ENCODE measurements at regions not wholly inside any gene's neighbourhood (a gene's known extent, or its start where the extent isn't known, plus 50 kb on each side); places are given as distances from the start of the nearest gene placed in this dataset.
"Not testable (repeated sequence)": the region's sequence is repeated elsewhere in the genome, so short reads cannot be mapped to it uniquely, and the experiment has no call there.

DNA sequence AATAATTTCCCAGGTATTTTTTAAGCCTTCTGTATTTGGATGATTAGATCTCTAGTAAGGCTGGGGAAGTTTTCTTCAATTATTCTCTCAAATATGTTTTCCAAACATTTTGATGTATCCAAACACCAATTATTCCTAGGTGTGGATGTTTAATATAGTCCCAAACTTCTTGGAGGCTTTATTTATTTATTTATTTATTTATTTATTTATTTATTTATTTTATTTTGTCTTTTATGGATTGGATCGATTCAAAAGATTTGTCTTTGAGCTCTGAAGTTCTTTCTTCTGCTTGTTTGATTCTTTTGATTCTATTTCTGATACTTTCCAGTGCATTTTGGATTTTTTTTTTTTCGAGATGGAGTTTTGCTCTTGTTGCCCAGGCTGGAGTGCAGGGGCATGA is 2267.9 kb upstream of the RAG2 start:
- DNase-seq = no peak

DNA sequence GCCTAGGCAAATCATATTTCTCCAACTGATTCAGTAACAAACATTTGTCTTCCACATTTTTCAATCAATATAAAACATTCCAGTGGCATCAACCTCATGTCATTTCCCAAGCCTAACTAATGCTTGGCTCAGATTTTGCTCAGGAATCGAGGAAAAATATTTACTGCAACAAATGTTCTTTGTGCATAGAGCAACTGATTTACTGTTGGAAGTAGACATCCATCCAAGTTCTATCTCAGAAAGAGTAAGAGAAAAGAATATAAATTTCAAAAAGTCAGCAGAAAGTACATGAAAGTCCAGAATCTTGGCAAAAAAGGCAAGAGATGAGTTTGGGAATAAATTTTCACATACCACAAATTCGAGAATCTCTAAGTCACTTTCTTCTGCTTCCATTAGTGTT is 2245.0 kb upstream of the RAG2 start:
- DNase-seq = no peak

DNA sequence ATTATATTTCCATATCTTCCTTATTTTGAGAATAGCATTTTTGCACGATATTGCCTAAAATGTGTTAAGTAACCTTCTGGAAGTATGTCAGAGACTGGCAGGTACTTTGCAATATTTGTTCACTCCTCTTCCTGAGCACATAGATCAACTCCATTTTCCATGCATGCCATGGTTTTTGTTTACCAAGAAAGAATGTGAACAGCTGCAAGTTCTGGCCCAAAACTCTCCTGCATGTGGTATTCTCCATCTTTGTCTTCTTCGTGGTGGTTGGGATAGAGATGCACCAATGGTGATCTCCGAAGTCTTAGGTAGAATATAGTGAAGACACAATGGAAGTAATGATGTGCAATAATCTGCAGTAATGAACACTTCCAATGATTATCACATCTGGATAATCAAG is 2241.0 kb upstream of the RAG2 start:
- DNase-seq = no peak

DNA sequence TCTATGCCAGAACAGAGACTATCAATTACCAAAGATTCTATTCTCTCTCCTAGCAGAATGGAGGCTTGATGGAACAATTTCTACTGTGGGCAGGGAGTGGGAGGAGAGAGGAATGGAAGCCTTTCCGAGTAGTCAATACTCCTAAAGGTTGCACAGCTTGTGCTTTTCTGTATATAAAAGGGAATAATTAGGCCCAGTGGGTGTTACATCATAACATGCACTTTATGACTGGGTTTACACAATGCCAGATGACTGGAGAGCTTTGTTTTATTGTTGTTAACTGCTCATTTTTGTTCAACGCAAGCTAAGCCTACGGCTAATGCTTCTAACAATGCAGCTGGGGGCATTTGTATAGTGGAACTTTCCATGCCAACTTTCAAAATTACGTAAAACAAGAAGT is 2237.9 kb upstream of the RAG2 start:
- no peak for DNase-seq

DNA sequence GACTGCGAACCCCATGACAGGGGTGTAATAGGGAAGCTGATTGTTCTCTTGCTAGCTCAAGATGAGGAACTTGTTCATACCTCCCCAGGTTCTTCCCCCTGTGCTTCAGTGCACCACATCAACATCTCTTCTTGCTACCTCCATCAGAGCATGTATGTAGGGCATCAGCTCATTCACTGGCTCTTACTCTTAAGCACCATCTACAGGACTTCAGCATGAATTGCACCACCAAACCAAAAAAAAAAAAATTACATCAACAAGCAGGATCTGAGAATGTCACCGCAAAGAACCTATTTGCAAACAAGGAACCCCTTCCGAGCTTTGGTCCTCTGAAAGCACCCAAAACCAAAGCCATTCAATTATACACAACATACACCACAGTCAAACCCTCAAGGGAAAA is 2226.5 kb upstream of the RAG2 start:
- no peak for DNase-seq

DNA sequence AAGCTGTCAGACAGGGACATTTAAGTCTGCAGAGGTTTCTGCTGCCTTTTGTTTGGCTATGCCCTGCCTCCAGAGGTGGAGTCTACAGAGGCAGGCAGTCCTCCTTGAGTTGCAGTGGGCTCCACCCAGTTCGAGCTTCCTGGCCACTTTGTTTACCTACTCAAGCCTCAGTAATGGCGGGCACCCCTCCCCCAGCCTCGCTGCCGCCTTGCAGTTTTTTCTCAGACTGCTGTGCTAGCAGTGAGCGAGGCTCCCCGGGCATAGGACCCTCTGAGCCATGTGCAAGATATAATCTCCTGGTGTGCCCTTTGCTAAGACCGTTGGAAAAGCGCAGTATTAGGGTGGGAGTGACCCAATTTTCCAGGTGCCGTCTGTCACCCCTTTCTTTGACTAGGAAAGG is 2223.8 kb upstream of the RAG2 start:
- DNase-seq = not testable (repeated sequence)

DNA sequence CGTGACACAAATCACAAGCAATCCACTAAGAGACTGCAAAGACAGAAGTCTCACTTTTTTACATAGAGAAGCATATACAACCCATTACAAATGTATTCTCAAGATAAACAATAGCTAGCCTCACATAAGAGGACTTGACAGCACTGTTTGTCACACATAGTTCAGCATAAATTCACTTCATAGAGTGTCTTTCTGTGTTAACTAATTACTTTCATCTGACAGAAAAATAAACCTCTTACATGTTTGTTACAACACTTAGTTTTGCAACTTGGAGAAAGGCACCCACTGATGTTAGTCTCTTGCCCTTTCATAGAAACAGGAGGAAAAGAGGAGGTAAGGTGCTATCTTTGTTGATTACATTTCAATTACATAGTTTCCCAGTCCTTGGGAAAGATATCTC is 2221.9 kb upstream of the RAG2 start:
- no peak for DNase-seq

DNA sequence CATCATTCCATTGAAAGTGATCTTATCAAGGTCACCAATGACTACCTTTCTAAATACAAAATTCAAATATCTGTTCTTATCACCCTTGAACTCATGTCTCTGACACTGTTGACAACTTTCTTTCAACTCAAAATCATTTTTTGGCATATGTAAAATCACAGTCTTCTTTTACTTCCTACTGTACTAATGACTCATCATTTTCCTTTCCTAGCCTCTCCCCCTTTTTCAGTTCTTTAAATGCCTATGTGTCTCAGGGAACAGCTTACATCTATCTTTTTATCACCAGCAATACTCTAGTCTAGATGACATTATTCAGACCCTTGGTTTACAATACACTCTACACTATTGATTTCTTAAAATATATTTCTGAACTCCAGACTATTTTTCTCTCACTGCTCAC is 2220.7 kb upstream of the RAG2 start:
- DNase-seq = no peak

DNA sequence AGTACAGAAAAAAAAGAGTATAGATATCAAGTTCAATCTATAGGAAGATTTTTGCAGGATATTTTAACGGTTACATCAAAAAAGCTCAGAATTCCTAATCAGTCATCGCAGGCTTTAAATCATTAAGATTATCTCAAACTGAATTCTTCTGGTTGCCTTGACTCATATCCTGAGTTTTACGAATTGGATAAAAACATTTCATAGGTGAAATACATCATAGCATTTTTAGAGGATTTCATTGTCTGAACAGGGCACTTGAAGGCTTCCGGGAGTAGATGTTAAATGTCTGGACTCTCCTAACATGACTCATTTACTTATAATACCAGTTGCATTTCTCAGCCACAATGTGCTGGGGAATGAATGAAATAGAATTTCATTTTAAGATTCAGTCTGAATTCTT is 2216.6 kb upstream of the RAG2 start:
- DNase-seq = no peak

DNA sequence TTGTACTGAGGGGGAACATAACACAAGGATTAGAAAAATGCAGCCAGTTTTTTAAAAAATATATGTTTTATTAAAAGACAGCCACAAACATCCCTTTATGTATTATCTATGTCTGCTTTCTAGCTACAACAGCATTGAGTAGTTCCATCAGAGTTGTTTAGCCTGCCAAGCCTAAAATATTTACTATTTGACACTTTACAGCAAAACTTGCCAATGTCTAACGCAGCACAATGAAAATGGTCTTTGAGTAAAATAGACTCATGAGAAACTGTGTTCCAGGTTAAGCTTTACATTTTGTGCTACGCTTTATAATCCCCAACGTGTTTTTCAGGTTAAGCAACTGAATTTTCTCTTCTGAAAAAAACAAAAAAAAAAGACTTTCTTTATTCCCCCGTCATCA is 2211.5 kb upstream of the RAG2 start:
- DNase-seq = no peak

DNA sequence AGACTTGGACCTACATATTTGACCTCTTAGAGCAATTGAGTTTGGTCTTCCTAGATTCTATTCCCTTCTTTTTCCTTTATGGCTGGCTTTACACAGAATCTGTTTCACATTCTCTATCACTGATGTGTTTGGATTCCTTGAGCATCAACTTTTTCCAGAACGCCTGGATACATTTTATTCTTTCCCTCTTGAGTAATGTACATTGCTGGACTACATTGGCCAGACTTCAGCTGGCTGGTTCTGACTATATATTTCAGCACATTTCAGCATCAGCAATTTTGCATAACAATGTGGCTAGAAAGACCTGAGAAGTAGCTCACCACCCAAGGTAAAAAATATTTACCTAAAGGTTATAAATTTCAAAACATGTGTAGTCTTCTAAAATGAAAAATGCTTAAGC is 2198.2 kb upstream of the RAG2 start:
- no peak for DNase-seq

DNA sequence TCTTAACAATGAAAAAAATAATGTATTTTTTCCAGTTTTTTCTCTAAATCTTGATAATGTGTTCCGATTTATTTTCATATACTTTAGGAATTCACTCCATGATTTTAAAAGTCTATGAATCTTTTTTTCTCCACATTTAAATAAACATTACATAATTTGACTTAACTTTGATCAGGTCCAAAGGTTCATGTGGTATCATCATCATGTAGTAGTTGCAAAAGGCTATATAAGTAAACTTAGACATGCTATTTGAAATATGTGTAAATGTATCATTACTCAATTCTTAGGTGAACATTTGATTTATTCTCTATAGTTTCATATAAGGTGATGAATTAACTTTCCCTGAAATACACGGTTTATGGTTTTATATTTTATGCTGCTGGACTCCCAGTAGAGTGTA is 2197.0 kb upstream of the RAG2 start:
- DNase-seq = no peak

DNA sequence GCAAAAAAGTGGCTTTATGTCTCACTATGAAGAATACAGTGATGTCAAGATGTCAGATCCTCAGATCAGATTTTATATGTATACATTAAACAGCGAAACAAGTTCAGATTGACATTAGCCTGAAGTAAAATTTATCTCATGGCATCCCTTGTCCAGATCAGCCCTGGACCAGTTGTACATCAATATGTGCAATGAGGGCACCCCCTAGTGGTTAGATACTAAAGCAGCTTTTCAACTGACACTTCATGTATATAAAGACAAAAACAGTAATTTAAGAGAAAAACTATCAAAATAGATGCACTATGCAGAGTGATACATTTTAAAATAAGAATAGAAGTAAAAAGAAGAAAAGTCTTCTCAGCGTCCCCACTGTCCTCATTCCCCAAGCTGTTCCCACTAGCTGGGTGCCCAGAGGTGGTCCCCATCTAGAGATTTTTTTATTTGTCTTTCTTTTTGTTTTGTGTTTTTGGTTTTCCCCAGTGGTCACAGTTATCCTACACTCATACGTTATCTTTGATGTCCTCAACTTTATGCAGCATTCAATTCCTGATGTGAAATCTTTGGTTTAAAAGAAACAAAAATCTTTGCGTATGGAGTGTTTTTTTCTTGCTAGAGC is 2193.4 kb upstream of the RAG2 start:
- DNase-seq = no peak

DNA sequence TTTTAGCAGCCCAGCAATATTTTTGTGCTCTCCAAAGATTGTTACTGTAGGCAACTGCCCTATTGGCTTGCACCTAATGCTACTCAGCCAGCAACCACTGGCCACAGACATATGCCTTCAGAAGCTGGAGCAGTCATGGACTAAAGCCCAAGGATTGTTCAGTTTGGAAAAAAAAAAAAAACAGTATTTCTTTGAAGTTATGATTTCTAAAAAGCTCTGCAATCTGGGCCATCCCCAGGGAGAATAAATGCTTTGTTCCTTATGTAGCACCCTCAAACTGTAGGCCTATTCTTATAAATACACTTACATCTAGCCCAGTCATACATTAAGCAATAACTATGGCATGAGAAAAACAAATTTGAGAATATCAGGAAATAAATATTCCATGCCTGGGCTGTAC is 2190.5 kb upstream of the RAG2 start:
- no peak for DNase-seq

DNA sequence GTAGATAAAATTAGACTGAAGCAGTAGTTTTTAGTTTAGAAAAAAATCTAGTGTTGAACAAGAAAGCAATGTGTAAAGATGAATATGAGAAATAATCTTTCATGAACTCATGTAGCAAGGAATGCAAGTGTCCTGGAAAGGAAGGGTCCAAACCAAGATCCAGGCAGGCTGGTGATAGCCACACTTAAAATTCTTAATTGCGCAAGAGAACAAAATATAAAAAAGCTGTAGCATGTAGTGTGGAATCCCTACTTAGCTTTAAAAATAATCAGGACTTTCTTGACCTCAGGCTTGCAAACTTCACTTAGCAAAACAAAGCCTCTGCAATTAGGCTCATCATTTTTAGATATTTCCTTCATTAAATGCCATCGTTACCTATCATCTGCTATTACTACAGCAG is 2186.1 kb upstream of the RAG2 start:
- no peak for DNase-seq

DNA sequence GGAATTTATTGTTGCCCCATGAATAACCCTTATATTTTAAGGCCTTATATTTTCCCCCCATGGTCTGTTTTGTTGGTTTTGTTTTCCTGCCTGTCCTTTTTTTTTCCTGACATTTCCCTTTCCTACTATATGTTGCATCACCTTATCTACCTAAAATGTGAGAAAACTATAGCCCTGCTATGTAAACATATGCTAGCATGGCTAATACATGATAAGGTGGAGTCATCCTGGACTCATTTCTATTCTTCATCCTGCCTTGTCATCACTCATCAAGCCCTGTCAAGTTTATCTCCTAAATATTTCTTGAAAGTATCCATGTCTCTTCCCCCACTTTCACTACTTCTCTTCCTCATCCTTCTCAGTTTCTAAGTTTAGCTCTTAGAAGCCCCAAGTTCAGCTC is 2168.8 kb upstream of the RAG2 start:
- no peak for DNase-seq

DNA sequence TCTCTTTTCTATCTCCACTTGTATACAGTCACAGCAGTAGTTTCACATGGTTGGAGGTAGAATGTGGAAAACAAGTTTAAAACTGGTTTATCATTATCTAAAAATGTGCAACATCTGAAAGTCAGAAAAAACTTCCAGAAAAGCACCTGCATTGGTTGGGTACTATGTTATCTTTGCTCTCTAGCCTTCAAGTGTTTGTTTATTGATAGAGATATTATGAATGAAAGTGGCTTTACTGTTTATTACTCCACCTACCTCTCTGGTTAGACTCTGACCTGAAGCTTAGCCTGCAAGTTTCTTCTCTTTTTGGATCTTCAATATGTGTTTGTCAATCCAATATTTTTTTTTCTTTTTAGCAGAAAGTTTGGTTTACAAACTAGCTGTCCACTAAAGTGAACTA is 2161.4 kb upstream of the RAG2 start:
- DNase-seq = no peak

DNA sequence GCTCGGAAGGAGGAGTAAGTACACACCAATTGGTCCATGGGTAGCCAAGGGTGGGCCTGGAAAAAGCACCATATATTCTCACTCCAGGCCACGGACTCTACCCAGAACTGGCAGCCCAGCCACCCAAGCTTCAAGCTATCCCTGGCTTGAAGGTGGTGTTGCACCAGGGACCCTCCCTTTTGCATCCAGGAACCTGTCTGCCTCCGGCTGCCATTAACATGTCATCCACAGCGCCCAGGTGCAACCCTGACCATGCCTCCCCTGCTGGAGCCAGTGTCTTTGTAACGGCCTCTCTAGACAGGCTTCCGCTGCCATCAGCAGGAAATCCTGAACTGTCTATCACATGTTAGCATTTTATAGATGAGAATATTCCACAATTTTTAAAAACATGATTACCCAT is 2158.5 kb upstream of the RAG2 start:
- no peak for DNase-seq

DNA sequence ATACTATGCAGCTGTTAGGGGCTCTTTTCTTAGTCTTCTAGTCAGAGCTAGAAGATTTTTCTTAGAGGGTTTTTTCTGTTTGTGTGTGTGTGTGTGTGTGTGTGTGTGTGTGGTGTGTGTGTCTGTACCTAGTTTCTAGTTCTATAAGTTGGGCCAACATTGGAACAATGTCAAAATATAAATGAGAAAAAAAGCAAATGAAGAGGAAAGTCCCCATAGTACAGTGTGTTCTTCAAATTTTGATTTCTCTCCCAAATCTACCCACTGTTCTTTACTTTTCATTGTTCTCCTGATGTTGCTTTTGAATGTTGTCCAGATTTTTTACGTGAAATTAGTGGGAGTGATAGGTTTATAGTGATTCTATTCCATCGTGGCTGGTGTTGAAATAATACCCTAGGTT is 2153.4 kb upstream of the RAG2 start:
- DNase-seq = no peak

DNA sequence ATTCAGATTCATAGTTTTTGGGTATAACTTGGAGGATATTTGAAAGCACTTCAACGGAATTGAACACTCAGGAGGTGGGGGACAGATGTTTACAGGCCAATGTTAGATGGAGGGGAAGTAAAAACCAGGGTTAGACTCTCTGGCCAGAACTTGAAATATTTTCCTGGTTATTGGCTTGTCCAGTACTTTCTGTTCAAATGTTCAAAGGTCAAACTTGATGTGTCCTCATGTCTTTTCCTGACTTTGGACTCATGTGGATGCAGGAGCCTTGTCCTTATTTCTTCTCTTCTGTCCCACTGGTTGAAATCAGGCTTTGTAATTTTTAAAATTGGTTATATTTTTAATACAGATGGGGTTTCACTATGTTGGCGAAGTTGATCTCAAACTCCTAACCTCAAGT is 2148.5 kb upstream of the RAG2 start:
- not testable (repeated sequence) for DNase-seq

DNA sequence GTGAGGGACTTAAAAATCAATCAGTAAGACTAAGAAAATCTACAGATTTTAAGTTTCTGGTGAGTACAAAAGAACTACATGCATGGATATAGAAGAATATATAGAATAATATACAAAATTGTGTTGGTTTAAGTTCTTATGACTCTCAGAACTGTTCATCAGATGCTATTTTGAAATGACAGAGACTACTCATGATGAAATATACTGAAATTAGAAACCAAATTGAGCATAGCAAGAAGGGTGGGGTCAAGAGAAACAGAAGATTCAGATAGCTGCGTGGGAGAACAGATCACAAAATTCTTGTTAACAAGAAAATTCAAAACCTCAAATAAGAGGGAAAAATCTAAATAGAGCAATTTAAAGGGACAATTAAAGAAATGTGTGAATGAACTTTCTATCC is 2125.3 kb upstream of the RAG2 start:
- no peak for DNase-seq

DNA sequence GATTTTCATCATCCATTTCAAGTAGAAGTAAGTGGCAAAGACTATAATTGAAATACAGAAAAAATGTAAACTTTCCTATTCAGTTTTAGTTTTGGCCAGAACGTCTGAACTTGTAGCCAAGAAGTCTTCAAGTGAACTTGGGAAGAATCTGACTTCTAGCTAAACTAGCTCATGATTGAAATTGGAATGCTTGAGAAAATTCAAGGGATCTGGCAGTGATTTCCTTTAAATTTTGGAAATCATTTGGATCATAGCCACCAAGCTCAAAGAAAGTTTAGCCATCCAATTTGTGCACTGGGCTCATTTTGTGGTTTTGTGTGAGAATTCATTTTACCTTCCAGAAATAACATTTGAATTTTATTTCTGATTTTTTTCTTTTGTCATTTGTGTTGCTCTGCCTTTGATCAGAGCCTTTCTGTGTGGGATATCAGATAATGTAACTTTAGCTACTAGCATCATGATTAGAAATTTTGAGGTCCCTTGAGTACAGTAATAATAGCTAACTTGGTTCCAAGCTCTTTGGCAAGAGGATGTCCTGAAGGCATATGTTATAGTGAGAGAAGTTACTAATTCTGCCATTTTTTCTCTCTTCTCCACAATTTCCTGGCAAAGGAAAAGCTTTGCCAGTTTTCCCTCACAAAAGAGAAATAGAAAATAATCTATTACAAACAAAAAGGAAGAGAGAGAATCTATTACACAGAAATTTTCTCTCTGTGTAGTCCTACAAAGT is 2123.7 kb upstream of the RAG2 start:
- no peak for DNase-seq

DNA sequence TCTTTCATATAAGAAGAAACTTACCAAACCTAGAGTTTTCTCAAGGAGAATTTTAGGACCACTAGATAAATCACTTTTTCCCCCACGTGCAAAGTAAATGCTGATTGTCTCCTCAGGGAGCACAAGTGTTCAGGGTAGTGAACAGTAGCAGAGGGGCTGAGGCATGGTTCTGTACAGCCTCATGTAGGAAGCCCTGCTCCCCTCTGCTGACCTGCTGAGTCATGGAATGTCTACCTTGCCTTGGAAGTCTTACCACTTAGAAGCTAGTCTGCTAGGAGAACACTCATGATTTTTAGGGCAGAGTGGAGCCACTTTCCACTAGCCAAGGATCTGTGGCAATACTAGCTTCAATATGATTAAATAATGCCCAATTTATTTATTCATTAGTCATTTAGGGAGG is 2120.6 kb upstream of the RAG2 start:
- DNase-seq = no peak

DNA sequence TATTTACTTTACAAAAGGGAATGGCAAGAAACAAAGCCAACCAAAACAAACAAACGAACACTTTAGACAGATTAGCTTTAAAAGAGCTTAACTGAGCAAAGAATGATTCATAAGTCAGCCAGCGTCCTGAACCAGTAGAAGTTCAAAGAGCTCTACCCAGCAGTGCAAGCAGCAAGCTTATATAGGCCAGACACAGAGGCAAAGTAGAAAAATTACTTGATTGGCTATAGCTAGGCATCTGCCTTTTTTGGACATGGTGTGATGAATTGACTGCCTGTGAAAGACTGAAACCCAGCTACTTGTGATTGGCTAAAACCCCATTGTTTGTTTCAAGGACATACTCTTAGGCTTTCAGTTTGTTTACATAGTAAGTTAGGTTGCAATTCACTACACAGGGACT is 2120.0 kb upstream of the RAG2 start:
- no peak for DNase-seq

DNA sequence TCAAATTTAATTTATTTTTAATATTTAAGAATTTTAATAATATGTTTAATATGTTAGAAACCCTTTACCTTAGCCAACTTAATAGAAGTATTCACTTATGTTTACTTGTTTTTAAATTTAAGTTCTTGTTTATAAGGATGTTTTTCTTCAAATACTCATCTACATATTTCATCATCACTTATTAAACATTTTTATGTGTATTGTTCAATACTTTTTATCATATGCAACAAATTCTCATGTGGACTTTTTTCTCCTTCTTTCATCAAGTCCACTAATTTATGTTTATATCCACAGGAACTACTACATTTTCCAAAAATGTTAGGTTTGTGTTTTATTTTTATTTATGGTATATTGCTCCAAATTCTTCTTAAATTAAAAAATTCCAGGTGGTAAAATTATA is 2113.1 kb upstream of the RAG2 start:
- DNase-seq = no peak
